SJCRH30 (cell line): ENCODE measurements at regions not wholly inside any gene's neighbourhood (a gene's known extent, or its start where the extent isn't known, plus 50 kb on each side); places are given as distances from the start of the nearest gene placed in this dataset.
"Not testable (repeated sequence)": the region's sequence is repeated elsewhere in the genome, so short reads cannot be mapped to it uniquely, and the experiment has no call there.

Source experiments
- DNase-seq, 2 experiments: peaks; one replicate each; pipeline ENCODE4 v3.0.0-alpha.2; 2015 to 2020
- H3K27ac ChIP-seq: fragments of 250-450 bp; sonication (Bioruptor Pico); 2 replicates; pipeline ENCODE4 v1.5.1; 2020; ENCODE audit warnings: mild to moderate bottlenecking, moderate library complexity
- H3K27me3 ChIP-seq: fragments of 250-450 bp; sonication (Bioruptor Pico); 2 replicates; pipeline ENCODE4 v1.5.1; 2020; ENCODE audit warnings: mild to moderate bottlenecking, moderate library complexity
- H3K36me3 ChIP-seq: fragments of 250-450 bp; sonication (Bioruptor Pico); 2 replicates; pipeline ENCODE4 v1.5.1; 2020; ENCODE audit warnings: mild to moderate bottlenecking, moderate library complexity
- H3K4me1 ChIP-seq: fragments of 250-450 bp; sonication (Bioruptor Pico); 2 replicates; pipeline ENCODE4 v1.5.1; 2020; ENCODE audit warnings: mild to moderate bottlenecking, moderate library complexity
- H3K4me3 ChIP-seq: fragments of 250-450 bp; sonication (Bioruptor Pico); 2 replicates; pipeline ENCODE4 v1.5.1; 2020; ENCODE audit warnings: mild to moderate bottlenecking, moderate library complexity
- H3K9me3 ChIP-seq: fragments of 250-450 bp; sonication (Bioruptor Pico); replicated peaks from 2 replicates; pipeline ENCODE4 v1.5.1; 2020; ENCODE audit warnings: mild to moderate bottlenecking, moderate library complexity

- Histone ChIP-seq H3K4me3 (no peak overlapping the region), H3K36me3 (no peaks in the 10 kb centered on the region), H3K4me1 (no peaks in the 10 kb centered on the region), H3K27ac (no peak overlapping the region), H3K27me3 (no peaks in the 10 kb centered on the region), H3K9me3 (no peaks in the 10 kb centered on the region)
- DNase-seq: no peak
Measured at GRCh38 chr18:28422577-28422976, 245.6 kb upstream of the CDH2 start.

GRCh38 chr18:28421950-28422349 is 245.0 kb upstream of the CDH2 start:
- H3K4me3 ChIP-seq, H3K27ac ChIP-seq, H3K9me3 ChIP-seq, H3K36me3 ChIP-seq, H3K27me3 ChIP-seq, DNase-seq, H3K4me1 ChIP-seq: not testable (repeated sequence)

GRCh38 chr18:28412521-28412920 is 235.6 kb upstream of the CDH2 start:
- H3K4me3 ChIP-seq: no peak overlapping the region
- H3K27me3 ChIP-seq: no peaks in the 10 kb centered on the region
- 0 out of 2 replicates have a peak, but pooled peaks cover 2% of the 10 kb centered on the region for H3K4me1 ChIP-seq
- no peaks in the 10 kb centered on the region for H3K36me3 ChIP-seq
- no peaks in the 10 kb centered on the region for H3K9me3 ChIP-seq
- H3K27ac ChIP-seq: no peak overlapping the region
- peak; percentile 27 to 54 for DNase-seq

- Histone ChIP-seq H3K4me1 (0 out of 2 replicates have a peak, but pooled peaks cover 2% of the 10 kb centered on the region), H3K27ac (no peak overlapping the region), H3K36me3 (no peaks in the 10 kb centered on the region), H3K27me3 (no peaks in the 10 kb centered on the region), H3K9me3 (no peaks in the 10 kb centered on the region), H3K4me3 (no peak overlapping the region)
- DNase-seq: peak; percentile 4 to 20
Measured at GRCh38 chr18:28411806-28412205, 234.9 kb upstream of the CDH2 start.

GRCh38 chr18:28409811-28410210 is 232.9 kb upstream of the CDH2 start:
- no peaks in the 10 kb centered on the region for H3K9me3 ChIP-seq
- H3K4me3 ChIP-seq: no peak overlapping the region
- DNase-seq: no peak
- no peaks in the 10 kb centered on the region for H3K36me3 ChIP-seq
- H3K4me1 ChIP-seq: 0 out of 2 replicates have a peak, but pooled peaks cover 2% of the 10 kb centered on the region
- no peak overlapping the region for H3K27ac ChIP-seq
- H3K27me3 ChIP-seq: no peaks in the 10 kb centered on the region

GRCh38 chr18:28408528-28408927 is 231.6 kb upstream of the CDH2 start:
- no peaks in the 10 kb centered on the region for H3K9me3 ChIP-seq
- no peak overlapping the region for H3K4me3 ChIP-seq
- H3K27me3 ChIP-seq: no peaks in the 10 kb centered on the region
- 0 out of 2 replicates have a peak, but pooled peaks cover 2% of the 10 kb centered on the region for H3K4me1 ChIP-seq
- no peak overlapping the region for H3K27ac ChIP-seq
- no peak for DNase-seq
- no peaks in the 10 kb centered on the region for H3K36me3 ChIP-seq

GRCh38 chr18:28407681-28408080 is 230.8 kb upstream of the CDH2 start:
- no peak for DNase-seq
- Histone ChIP-seq H3K9me3 (no peaks in the 10 kb centered on the region), H3K27me3 (no peaks in the 10 kb centered on the region), H3K4me3 (no peak overlapping the region), H3K36me3 (no peaks in the 10 kb centered on the region), H3K27ac (no peak overlapping the region), H3K4me1 (0 out of 2 replicates have a peak, but pooled peaks cover 2% of the 10 kb centered on the region)

GRCh38 chr18:28406533-28406932 is 229.6 kb upstream of the CDH2 start:
- Histone ChIP-seq H3K36me3 (no peaks in the 10 kb centered on the region), H3K27me3 (no peaks in the 10 kb centered on the region), H3K9me3 (no peaks in the 10 kb centered on the region), H3K4me1 (no peaks in the 10 kb centered on the region), H3K27ac (no peak overlapping the region), H3K4me3 (no peak overlapping the region)
- DNase-seq: no peak

GRCh38 chr18:28404694-28405093 is 227.8 kb upstream of the CDH2 start:
- Histone ChIP-seq H3K36me3 (no peaks in the 10 kb centered on the region), H3K27me3 (no peaks in the 10 kb centered on the region), H3K4me3 (no peak overlapping the region), H3K27ac (no peak overlapping the region), H3K9me3 (no peaks in the 10 kb centered on the region), H3K4me1 (no peaks in the 10 kb centered on the region)
- DNase-seq: no peak

GRCh38 chr18:28399781-28400362 is 222.9 kb upstream of the CDH2 start:
- Histone ChIP-seq H3K36me3 (no peaks in the 10 kb centered on the region), H3K27ac (no peak overlapping the region), H3K9me3 (no peaks in the 10 kb centered on the region), H3K4me3 (no peak overlapping the region), H3K4me1 (no peaks in the 10 kb centered on the region), H3K27me3 (no peaks in the 10 kb centered on the region)
- no peak for DNase-seq

GRCh38 chr18:28398471-28398870 is 221.5 kb upstream of the CDH2 start:
- Histone ChIP-seq H3K27ac (no peak overlapping the region), H3K9me3 (no peaks in the 10 kb centered on the region)
- no peak for DNase-seq

GRCh38 chr18:28390022-28390421 is 213.1 kb upstream of the CDH2 start:
- H3K4me3 ChIP-seq: no peak overlapping the region
- H3K4me1 ChIP-seq: no peaks in the 10 kb centered on the region
- no peaks in the 10 kb centered on the region for H3K36me3 ChIP-seq
- no peak for DNase-seq
- no peaks in the 10 kb centered on the region for H3K27me3 ChIP-seq
- no peak overlapping the region for H3K27ac ChIP-seq
- H3K9me3 ChIP-seq: no peaks in the 10 kb centered on the region

More at GRCh38 chr18:28398471-28398870, 221.5 kb upstream of the CDH2 start:
- no peaks in the 10 kb centered on the region for H3K27me3 ChIP-seq
- H3K36me3 ChIP-seq: no peaks in the 10 kb centered on the region
- no peaks in the 10 kb centered on the region for H3K4me1 ChIP-seq
- no peak overlapping the region for H3K4me3 ChIP-seq

- Histone ChIP-seq H3K4me3 (no peak overlapping the region), H3K36me3 (no peaks in the 10 kb centered on the region), H3K27ac (no peak overlapping the region), H3K4me1 (no peaks in the 10 kb centered on the region), H3K9me3 (no peaks in the 10 kb centered on the region), H3K27me3 (no peaks in the 10 kb centered on the region)
- DNase-seq: no peak
Measured at GRCh38 chr18:28382215-28382879, 205.4 kb upstream of the CDH2 start.

GRCh38 chr18:28372186-28372585 is 195.3 kb upstream of the CDH2 start:
- Histone ChIP-seq H3K4me1 (no peaks in the 10 kb centered on the region), H3K9me3 (no peaks in the 10 kb centered on the region), H3K4me3 (no peak overlapping the region), H3K27me3 (no peaks in the 10 kb centered on the region), H3K36me3 (no peaks in the 10 kb centered on the region), H3K27ac (no peak overlapping the region)
- DNase-seq: no peak

GRCh38 chr18:28366676-28367075 is 189.7 kb upstream of the CDH2 start:
- no peak overlapping the region for H3K4me3 ChIP-seq

GRCh38 chr18:28365411-28365831 is 188.5 kb upstream of the CDH2 start:
- no peak overlapping the region for H3K4me3 ChIP-seq
- H3K36me3 ChIP-seq: no peaks in the 10 kb centered on the region
- DNase-seq: no peak
- no peak overlapping the region for H3K27ac ChIP-seq
- no peaks in the 10 kb centered on the region for H3K27me3 ChIP-seq
- H3K9me3 ChIP-seq: no peaks in the 10 kb centered on the region
- no peaks in the 10 kb centered on the region for H3K4me1 ChIP-seq

More at GRCh38 chr18:28366676-28367075, 189.7 kb upstream of the CDH2 start:
- no peaks in the 10 kb centered on the region for H3K9me3 ChIP-seq
- H3K36me3 ChIP-seq: no peaks in the 10 kb centered on the region
- H3K27me3 ChIP-seq: no peaks in the 10 kb centered on the region
- no peak overlapping the region for H3K27ac ChIP-seq
- no peak for DNase-seq
- H3K4me1 ChIP-seq: no peaks in the 10 kb centered on the region
